IPS DF 19.7 (cell line): ENCODE measurements at regions not wholly inside any gene's neighbourhood (a gene's known extent, or its start where the extent isn't known, plus 50 kb on each side); places are given as distances from the start of the nearest gene placed in this dataset.
"Not testable (repeated sequence)": the region's sequence is repeated elsewhere in the genome, so short reads cannot be mapped to it uniquely, and the experiment has no call there.

Experiments
- DNase-seq: peaks from one replicate; pipeline ENCODE4 v3.0.0-alpha.2; 2013; ENCODE audit warnings: low read depth, low spot score

- no peak for DNase-seq
Measured at GRCh38 chr2:182634386-182634785, 81.7 kb upstream of the DNAJC10 start.

- DNase-seq = no peak
Measured at GRCh38 chr2:182636699-182637098, 79.4 kb upstream of the DNAJC10 start.

- DNase-seq = no peak
Measured at GRCh38 chr2:182638667-182639066, 77.4 kb upstream of the DNAJC10 start.

- no peak for DNase-seq
Measured at GRCh38 chr2:182639971-182640370, 76.1 kb upstream of the DNAJC10 start.

- DNase-seq = no peak
Measured at GRCh38 chr2:182642328-182642727, 73.7 kb upstream of the DNAJC10 start.

GRCh38 chr2:182646763-182647498 lies 69.1 kb upstream of the DNAJC10 start:
- no peak for DNase-seq

- no peak for DNase-seq
Measured at GRCh38 chr2:182647499-182647787, 68.6 kb upstream of the DNAJC10 start.

- no peak for DNase-seq
Measured at GRCh38 chr2:182649316-182649715, 66.7 kb upstream of the DNAJC10 start.

- DNase-seq = no peak
Measured at GRCh38 chr2:182650704-182651103, 65.4 kb upstream of the DNAJC10 start.

- DNase-seq = no peak
Measured at GRCh38 chr2:182652326-182652725, 63.7 kb upstream of the DNAJC10 start.

GRCh38 chr2:182655750-182656149 lies 60.3 kb upstream of the DNAJC10 start:
- DNase-seq = no peak

- DNase-seq = no peak
Measured at GRCh38 chr2:182664212-182664611, 51.8 kb upstream of the DNAJC10 start.

GRCh38 chr2:182665500-182665899 lies 50.6 kb upstream of the DNAJC10 start:
- not testable (repeated sequence) for DNase-seq
